Endothelial cell of umbilical vein (primary cell): ENCODE measurements at regions not wholly inside any gene's neighbourhood (a gene's known extent, or its start where the extent isn't known, plus 50 kb on each side); places are given as distances from the start of the nearest gene placed in this dataset.
A peak's percentile ranks its signal among the peaks of the same experiment; 100 is the strongest.

Source experiments
- BruUV-seq: library from RNA; stranded (reverse); fragments of 400-500 nt; replicated peaks from 2 replicates; lab custom pipeline; 2021; lab: Mats Ljungman, UMichigan
- CTCF ChIA-PET: fragments of 300-600, 350-600 bp; sonication (Branson Sonifier 250); formaldehyde crosslinking; loops from one replicate; lab custom pipeline; 2021; ENCODE audit warnings: antibody characterized with exemption, inconsistent platforms; lab: Charles Lee
- POLR2A ChIA-PET: fragments of 300-600, 350-600 bp; sonication (Branson Sonifier 250); formaldehyde crosslinking; loops from one replicate; lab custom pipeline; 2021; ENCODE audit warnings: antibody characterized with exemption, inconsistent platforms; lab: Charles Lee
- DNase-seq: peaks from one replicate; pipeline ENCODE4 v3.0.0-alpha.2; 2011; ENCODE audit warnings: low read depth, low spot score
- FAIRE-seq: peaks from 2 replicates; lab custom pipeline; 2011; peaks lifted over from hg19 to GRCh38; lab: Jason Lieb, UNC
- H2AFZ ChIP-seq: 2 replicates; pipeline ENCODE4 v1.6.0; 2012; ENCODE audit warnings: low read depth, low read length, control low read depth, inconsistent platforms
- H3K27ac ChIP-seq: 2 replicates; pipeline ENCODE4 v1.5.1; 2011; ENCODE audit warnings: low read depth, mild to moderate bottlenecking, control low read depth, low read length, moderate library complexity; ENCODE audit not compliant: insufficient read depth
- H3K27me3 ChIP-seq, 2 experiments: 2 replicates each; pipeline versions ENCODE4 v1.6.0 to v1.6.1; 2011; ENCODE audit warnings: low read length in 2 of 2, mixed read lengths in 1 of 2; ENCODE audit not compliant: control insufficient read depth in 2 of 2, insufficient read depth in 2 of 2
- H3K36me3 ChIP-seq, 2 experiments: 2 replicates in 1 of 2; 3 replicates in 1 of 2; pipeline ENCODE4 v1.5.1; 2011; ENCODE audit warnings: low read length in 2 of 2, mild to moderate bottlenecking in 1 of 2, moderate library complexity in 1 of 2; ENCODE audit not compliant: control insufficient read depth in 2 of 2, insufficient read depth in 2 of 2; ENCODE audit errors: extremely low read depth in 1 of 2
- H3K4me1 ChIP-seq: 3 replicates; pipeline ENCODE4 v1.5.1; 2011; ENCODE audit warnings: mild to moderate bottlenecking, low read length; ENCODE audit not compliant: control insufficient read depth, insufficient read depth; ENCODE audit errors: extremely low read depth
- H3K4me2 ChIP-seq: 2 replicates; pipeline ENCODE4 v1.6.1; 2011; ENCODE audit warnings: low read length, control low read depth, mixed read lengths; ENCODE audit not compliant: insufficient read depth
- H3K4me3 ChIP-seq, 3 experiments: fragments of 200-600 bp in 1 of 3; sonication (generic), shearing (Covaris generic) in 1 of 3; replicated peaks in 1 of 3; 2 replicates each; pipeline ENCODE4 v1.5.1; 2011 to 2016; ENCODE audit warnings: control low read depth in 3 of 3, low read length in 3 of 3, mild to moderate bottlenecking in 2 of 3, inconsistent platforms in 1 of 3, low read depth in 1 of 3, moderate library complexity in 1 of 3; ENCODE audit not compliant: insufficient read depth in 1 of 3
- H3K79me2 ChIP-seq: 2 replicates; pipeline ENCODE4 v1.6.0; 2012; ENCODE audit warnings: low read length, inconsistent platforms; ENCODE audit not compliant: control insufficient read depth, insufficient read depth
- H3K9ac ChIP-seq: replicated peaks from 2 replicates; pipeline ENCODE3; 2011; ENCODE audit warnings: low read length, control low read depth; ENCODE audit not compliant: insufficient read depth; ENCODE audit errors: extremely low read depth
- H3K9me1 ChIP-seq: replicated peaks from 3 replicates; pipeline ENCODE4 v1.6.0; 2011; ENCODE audit warnings: mild to moderate bottlenecking, low read length; ENCODE audit not compliant: control insufficient read depth, insufficient read depth; ENCODE audit errors: extremely low read depth
- H3K9me3 ChIP-seq: replicated peaks from 2 replicates; pipeline ENCODE4 v1.5.1; 2012; ENCODE audit warnings: low read length, inconsistent platforms; ENCODE audit not compliant: control insufficient read depth, insufficient read depth
- H4K20me1 ChIP-seq: replicated peaks from 2 replicates; pipeline ENCODE3; 2011; ENCODE audit warnings: mild to moderate bottlenecking, low read length; ENCODE audit not compliant: control insufficient read depth, insufficient read depth; ENCODE audit errors: extremely low read depth
- EZH2 ChIP-seq: IDR thresholded peaks from 2 replicates; pipeline ENCODE4 v1.6.1; 2012; ENCODE audit warnings: borderline replicate concordance, low read depth, mild to moderate bottlenecking, moderate library complexity, low read length, inconsistent platforms; ENCODE audit not compliant: severe bottlenecking
- FOS ChIP-seq: IDR thresholded peaks from 2 replicates; pipeline ENCODE4 v1.6.1; 2011; ENCODE audit warnings: mild to moderate bottlenecking, low read length, moderate library complexity, borderline replicate concordance; ENCODE audit not compliant: insufficient read depth
- GATA2 ChIP-seq: IDR thresholded peaks from 2 replicates; pipeline ENCODE4 v1.7.0; 2011; ENCODE audit warnings: low read depth, mild to moderate bottlenecking, moderate library complexity, mixed read lengths, low read length; ENCODE audit not compliant: insufficient read length, insufficient read depth
- JUN ChIP-seq: IDR thresholded peaks from 2 replicates; pipeline ENCODE4 v1.6.1; 2011; ENCODE audit warnings: borderline replicate concordance, low read depth; ENCODE audit not compliant: insufficient read length, insufficient read depth
- MYC ChIP-seq: IDR thresholded peaks from one replicate; pipeline ENCODE4 v1.6.1; 2011; ENCODE audit warnings: mild to moderate bottlenecking, low read depth, low read length
- POLR2A ChIP-seq: IDR thresholded peaks from 2 replicates; pipeline ENCODE4 v1.6.1; 2012; ENCODE audit warnings: low read depth, mild to moderate bottlenecking, control low read depth, low read length
- POLR2AphosphoS5 ChIP-seq: IDR thresholded peaks from 2 replicates; pipeline ENCODE4 v1.6.1; 2012; ENCODE audit warnings: low read depth, mild to moderate bottlenecking, control low read depth, low read length, moderate library complexity; ENCODE audit not compliant: insufficient read depth
- dilution Hi-C: fragments of 300-500 bp; cut with MboI; formaldehyde crosslinking; loops from one replicate; pipeline ENCODE4 v1.15.0; 2019; ENCODE audit warnings: low sequenced_read_pairs; ENCODE audit not compliant: extremely low pct_ligation_motif_present
- intact Hi-C: fragments of 100-400 bp; cut with micrococcal nuclease; formaldehyde crosslinking; loops from one replicate; pipeline ENCODE4 v1.10.0; 2022
- TF ChIP-seq, protein P1 (sequence below), 2 donors: IDR thresholded peaks; 1 replicate in 1 of 2; 2 replicates in 1 of 2; pipeline ENCODE4 v1.5.1; 2011; ENCODE audit warnings: low read length in 2 of 2, mild to moderate bottlenecking in 2 of 2, moderate library complexity in 2 of 2, control low read depth in 1 of 2, inconsistent platforms in 1 of 2, low read depth in 1 of 2; ENCODE audit not compliant: insufficient read depth in 1 of 2; ENCODE audit errors: extremely low read depth in 1 of 2
- TF ChIP-seq, protein P2 (sequence below): IDR thresholded peaks from 2 replicates; pipeline ENCODE4 v1.6.1; 2011; ENCODE audit not compliant: insufficient read depth, insufficient read length

DNA sequence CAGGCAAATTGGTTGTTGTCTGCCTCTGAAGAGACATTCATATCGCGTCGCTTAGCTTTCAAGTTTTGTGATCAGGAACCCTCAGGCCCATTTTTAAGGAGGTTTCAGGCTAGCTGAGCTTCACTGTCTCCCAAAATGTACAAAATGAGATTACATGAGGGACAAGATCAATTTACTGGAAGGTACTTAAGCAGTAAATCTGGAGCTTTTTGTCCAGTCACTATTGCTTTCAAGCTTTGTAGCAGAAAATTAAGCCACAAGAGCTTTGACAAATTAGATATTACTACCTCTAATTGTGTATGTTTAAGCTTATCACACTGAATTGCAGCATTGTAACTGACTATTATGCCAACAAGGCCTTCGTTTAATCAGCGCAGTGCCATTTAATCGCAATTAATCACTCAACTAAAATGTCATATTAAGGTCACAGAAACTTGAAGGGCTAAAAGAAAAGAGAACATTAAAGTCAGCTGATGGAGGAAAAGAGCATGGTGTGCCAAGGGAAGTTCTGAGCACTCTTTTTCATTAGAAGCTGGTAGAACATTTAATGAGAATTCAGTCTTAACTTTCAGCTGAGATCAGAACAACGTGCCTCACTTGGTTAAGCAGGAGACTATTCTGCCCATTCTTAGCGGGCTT lies 353.0 kb downstream of the FBXO8 start:
- ChIA-PET POLR2A (interaction anchor here (0.5 kb wide), 1 partner anchor 51 kb away, joined by 4 read pairs; no protein-coding TSS in a partner anchor), CTCF (no interaction called here)
- H2AFZ ChIP-seq, result no peak overlapping the region
- no peaks in the 10 kb centered on the region for H3K36me3 ChIP-seq
- no peaks in the 10 kb centered on the region for H3K9me1 ChIP-seq
- H4K20me1 ChIP-seq, result no peaks in the 10 kb centered on the region
- dilution Hi-C loops (no loop called here), intact Hi-C loops (no loop called here)
- H3K9ac ChIP-seq, result no peak overlapping the region
- no peaks in the 10 kb centered on the region for H3K9me3 ChIP-seq
- no peak for DNase-seq
- no peak overlapping the region for H3K4me2 ChIP-seq
- H3K27ac ChIP-seq, result no peak overlapping the region
- peak; percentile 37 for FAIRE-seq
- H3K4me1 ChIP-seq, result no peaks in the 10 kb centered on the region
- no peak overlapping the region for H3K4me3 ChIP-seq
- no peaks in the 10 kb centered on the region for H3K27me3 ChIP-seq
- no TSS peak for BruUV-seq
- H3K79me2 ChIP-seq, result no peaks in the 10 kb centered on the region
- TF ChIP-seq MYC, result no peak
- TF ChIP-seq, protein P1, sequence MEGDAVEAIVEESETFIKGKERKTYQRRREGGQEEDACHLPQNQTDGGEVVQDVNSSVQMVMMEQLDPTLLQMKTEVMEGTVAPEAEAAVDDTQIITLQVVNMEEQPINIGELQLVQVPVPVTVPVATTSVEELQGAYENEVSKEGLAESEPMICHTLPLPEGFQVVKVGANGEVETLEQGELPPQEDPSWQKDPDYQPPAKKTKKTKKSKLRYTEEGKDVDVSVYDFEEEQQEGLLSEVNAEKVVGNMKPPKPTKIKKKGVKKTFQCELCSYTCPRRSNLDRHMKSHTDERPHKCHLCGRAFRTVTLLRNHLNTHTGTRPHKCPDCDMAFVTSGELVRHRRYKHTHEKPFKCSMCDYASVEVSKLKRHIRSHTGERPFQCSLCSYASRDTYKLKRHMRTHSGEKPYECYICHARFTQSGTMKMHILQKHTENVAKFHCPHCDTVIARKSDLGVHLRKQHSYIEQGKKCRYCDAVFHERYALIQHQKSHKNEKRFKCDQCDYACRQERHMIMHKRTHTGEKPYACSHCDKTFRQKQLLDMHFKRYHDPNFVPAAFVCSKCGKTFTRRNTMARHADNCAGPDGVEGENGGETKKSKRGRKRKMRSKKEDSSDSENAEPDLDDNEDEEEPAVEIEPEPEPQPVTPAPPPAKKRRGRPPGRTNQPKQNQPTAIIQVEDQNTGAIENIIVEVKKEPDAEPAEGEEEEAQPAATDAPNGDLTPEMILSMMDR (IDR thresholded peaks at IDR 0.05; ENCODE audit: extremely low read depth in 1 of 2, insufficient read depth in 1 of 2, low read depth in 1 of 2, low read length in 2 of 2), result no peak
- no peak for TF ChIP-seq POLR2AphosphoS5
- no peak for TF ChIP-seq JUN
- TF ChIP-seq GATA2, result no peak
- TF ChIP-seq, protein P2, sequence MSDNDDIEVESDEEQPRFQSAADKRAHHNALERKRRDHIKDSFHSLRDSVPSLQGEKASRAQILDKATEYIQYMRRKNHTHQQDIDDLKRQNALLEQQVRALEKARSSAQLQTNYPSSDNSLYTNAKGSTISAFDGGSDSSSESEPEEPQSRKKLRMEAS, result no peak
- TF ChIP-seq FOS, result no peak
- no peak for TF ChIP-seq EZH2
- no peak for TF ChIP-seq POLR2A
